ENCODE measurements at regions not wholly inside any gene's neighbourhood (a gene's known extent, or its start where the extent isn't known, plus 50 kb on each side); places are given as distances from the start of the nearest gene placed in this dataset.
A peak's percentile ranks its signal among the peaks of the same experiment; 100 is the strongest.
"Not testable (repeated sequence)": the region's sequence is repeated elsewhere in the genome, so short reads cannot be mapped to it uniquely, and the experiment has no call there.

DNA sequence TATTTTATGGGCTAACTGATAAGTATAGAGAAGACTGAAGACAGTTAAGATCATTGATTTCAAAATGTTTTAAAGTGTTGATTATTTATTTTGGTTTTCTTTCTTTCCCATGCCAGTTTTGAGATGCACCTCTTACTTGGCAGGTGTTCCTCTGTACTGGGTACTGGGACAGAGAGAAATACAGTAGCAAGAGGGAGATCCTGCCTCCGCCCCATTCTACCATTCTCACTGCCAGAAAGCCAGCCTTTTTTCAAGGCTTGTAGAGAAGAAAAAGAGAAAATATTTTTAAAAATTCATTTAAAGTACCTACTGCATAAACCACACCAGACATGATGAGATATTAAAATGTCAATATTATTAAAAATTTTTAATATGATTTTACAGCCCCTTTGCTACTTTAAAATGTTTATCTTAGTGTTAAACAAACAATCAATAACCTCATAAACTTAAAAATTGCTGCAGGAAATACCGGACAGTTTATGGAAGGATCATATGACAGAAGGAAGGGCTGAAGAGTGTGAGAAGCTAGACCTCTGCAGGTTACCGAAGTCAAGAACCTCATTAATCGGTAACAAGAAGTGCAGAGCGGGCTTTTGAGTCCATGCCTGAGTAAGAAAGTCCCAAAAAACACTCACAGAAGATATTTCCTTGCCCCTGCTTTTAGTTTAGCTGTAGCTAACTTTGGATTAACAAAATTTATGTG lies 117.8 kb upstream of the ESR1 start:
- H3K4me1 Mint-ChIP-seq, result peaks cover 15% of the 10 kb centered on the region
- H3K36me3 Mint-ChIP-seq (ENCODE audit: insufficient read depth), result no peaks in the 10 kb centered on the region
- H3K27me3 Mint-ChIP-seq, result peaks cover under 1% of the 10 kb centered on the region
- no peak overlapping the region for H3K27ac Mint-ChIP-seq (ENCODE audit: low read depth)
- H3K4me3 Mint-ChIP-seq, result peak overlapping the region; percentile 72
- ATAC-seq (replicated peaks; ENCODE audit: extremely low read depth, poor library complexity, severe bottlenecking) (no peak), DNase-seq (ENCODE audit: low spot score in 2 of 2) (no peak)
- no peaks in the 10 kb centered on the region for H3K9me3 Mint-ChIP-seq

GRCh38 chr6:151690303-151690702 lies 117.2 kb upstream of the ESR1 start:
- H3K9me3 Mint-ChIP-seq, result no peaks in the 10 kb centered on the region
- H3K27ac Mint-ChIP-seq (ENCODE audit: low read depth), result peak overlapping the region; percentile 85
- H3K4me3 Mint-ChIP-seq, result peak overlapping the region; percentile 72
- no peaks in the 10 kb centered on the region for H3K27me3 Mint-ChIP-seq
- no peak for DNase-seq (ENCODE audit: low spot score in 2 of 2)
- ATAC-seq (replicated peaks; ENCODE audit: extremely low read depth, poor library complexity, severe bottlenecking), result peak; percentile 48
- H3K36me3 Mint-ChIP-seq (ENCODE audit: insufficient read depth), result no peaks in the 10 kb centered on the region
- H3K4me1 Mint-ChIP-seq, result peaks cover 15% of the 10 kb centered on the region

DNA sequence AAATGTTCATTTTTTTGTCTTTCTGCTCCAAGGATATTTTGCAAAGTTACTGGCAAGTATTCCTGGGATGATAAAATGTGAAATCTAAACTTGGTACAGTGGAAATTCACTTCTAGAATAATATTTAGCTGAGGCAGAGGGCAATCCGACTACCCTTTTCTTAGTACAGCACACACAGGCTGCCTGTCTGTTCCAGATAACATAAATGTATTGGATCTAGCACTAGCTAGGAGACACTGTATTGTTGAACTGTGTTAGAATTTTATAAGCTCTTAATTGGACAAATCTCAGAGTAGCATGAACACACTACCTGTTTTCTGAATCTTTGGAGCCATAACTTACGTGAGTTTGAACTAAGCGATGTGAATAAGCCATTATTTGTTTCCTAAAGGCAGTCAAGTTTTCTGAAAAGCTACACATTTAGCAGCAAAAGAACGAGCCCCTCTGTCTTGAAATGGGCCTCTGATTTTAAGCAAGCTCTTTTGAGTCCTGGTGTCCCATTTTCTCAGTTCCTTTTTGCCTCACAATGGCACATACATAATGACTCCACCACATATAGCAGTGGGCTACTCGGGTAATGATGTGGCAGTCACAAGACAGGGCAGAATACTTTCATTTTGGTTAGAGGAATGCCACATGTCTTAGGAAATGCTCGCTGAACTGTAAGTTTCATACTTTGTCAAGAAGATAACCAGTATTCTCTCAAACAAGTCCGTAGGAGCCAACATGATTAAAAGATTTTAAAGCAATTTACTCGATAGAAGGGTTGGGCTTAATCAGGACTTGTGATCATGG lies 116.5 kb upstream of the ESR1 start:
- Mint-ChIP-seq H3K4me3 (peak overlapping the region; percentile 72), H3K27ac (ENCODE audit: low read depth) (peak overlapping the region; percentile 85), H3K4me1 (peaks cover 15% of the 10 kb centered on the region), H3K36me3 (ENCODE audit: insufficient read depth) (no peaks in the 10 kb centered on the region), H3K27me3 (no peaks in the 10 kb centered on the region), H3K9me3 (no peaks in the 10 kb centered on the region)
- ATAC-seq (replicated peaks; ENCODE audit: extremely low read depth, poor library complexity, severe bottlenecking) (peak; percentile 85), DNase-seq (ENCODE audit: low spot score in 2 of 2) (no peak)

- DNase-seq (ENCODE audit: low spot score in 2 of 2), result no peak
- H3K4me3 Mint-ChIP-seq, result no peak overlapping the region
- no peaks in the 10 kb centered on the region for H3K9me3 Mint-ChIP-seq
- H3K27me3 Mint-ChIP-seq, result no peaks in the 10 kb centered on the region
- H3K27ac Mint-ChIP-seq (ENCODE audit: low read depth), result no peak overlapping the region
- ATAC-seq (replicated peaks; ENCODE audit: extremely low read depth, poor library complexity, severe bottlenecking), result no peak
- peaks cover 15% of the 10 kb centered on the region for H3K4me1 Mint-ChIP-seq
- H3K36me3 Mint-ChIP-seq (ENCODE audit: insufficient read depth), result no peaks in the 10 kb centered on the region
Measured at GRCh38 chr6:151692216-151692615, 115.3 kb upstream of the ESR1 start.

- ATAC-seq (replicated peaks; ENCODE audit: extremely low read depth, poor library complexity, severe bottlenecking) (no peak), DNase-seq (ENCODE audit: low spot score in 2 of 2) (no peak)
- Mint-ChIP-seq H3K4me3 (no peak overlapping the region), H3K27me3 (no peaks in the 10 kb centered on the region), H3K4me1 (peaks cover 15% of the 10 kb centered on the region), H3K36me3 (ENCODE audit: insufficient read depth) (no peaks in the 10 kb centered on the region), H3K27ac (ENCODE audit: low read depth) (no peak overlapping the region), H3K9me3 (no peaks in the 10 kb centered on the region)
Measured at GRCh38 chr6:151693366-151693765, 114.1 kb upstream of the ESR1 start.

DNA sequence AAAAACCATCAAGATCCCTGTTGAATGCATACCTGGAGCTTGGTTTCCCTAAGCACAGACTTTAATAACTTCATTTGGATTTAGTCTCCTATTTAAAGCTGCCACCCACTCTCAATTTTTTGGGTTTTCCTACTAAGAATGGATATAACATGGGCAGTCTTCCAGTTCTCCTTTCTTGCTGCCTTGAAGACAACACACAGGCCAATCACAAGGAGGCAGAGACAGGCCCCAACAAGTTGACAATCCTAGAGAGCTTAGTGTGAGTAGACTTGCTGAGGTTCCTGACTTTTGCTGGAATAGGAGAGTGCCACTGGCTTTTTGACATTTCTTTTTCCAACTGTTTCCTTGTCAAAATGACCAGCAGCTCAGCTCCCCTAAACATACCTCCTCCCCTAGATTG lies 112.3 kb upstream of the ESR1 start:
- Mint-ChIP-seq H3K36me3 (ENCODE audit: insufficient read depth) (no peaks in the 10 kb centered on the region), H3K27me3 (no peaks in the 10 kb centered on the region), H3K4me3 (no peak overlapping the region), H3K9me3 (no peaks in the 10 kb centered on the region), H3K27ac (ENCODE audit: low read depth) (no peak overlapping the region), H3K4me1 (peaks cover 15% of the 10 kb centered on the region)
- ATAC-seq (replicated peaks; ENCODE audit: extremely low read depth, poor library complexity, severe bottlenecking), result no peak
- no peak for DNase-seq (ENCODE audit: low spot score in 2 of 2)

DNA sequence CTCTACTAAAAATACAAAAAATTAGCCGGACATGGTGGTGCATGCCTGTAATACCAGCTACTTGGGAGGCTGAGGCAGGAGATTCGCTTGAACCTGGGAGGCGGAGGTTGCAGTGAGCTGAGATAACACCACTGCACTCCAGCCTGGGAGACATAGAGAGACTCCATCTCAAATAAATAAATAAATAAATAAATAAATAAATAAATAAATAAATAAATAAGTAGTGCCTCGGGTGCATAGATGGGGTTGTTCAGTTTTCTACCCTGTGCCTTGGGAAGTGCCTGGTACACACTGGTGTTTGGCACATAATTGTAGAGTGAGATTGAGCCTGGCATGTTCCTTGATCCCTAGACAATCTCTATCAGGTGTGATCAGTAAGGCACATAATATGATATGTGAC lies 111.2 kb upstream of the ESR1 start:
- not testable (repeated sequence) for H3K9me3 Mint-ChIP-seq; DNase-seq (ENCODE audit: low spot score in 2 of 2); H3K27ac Mint-ChIP-seq (ENCODE audit: low read depth); H3K36me3 Mint-ChIP-seq (ENCODE audit: insufficient read depth); H3K4me1 Mint-ChIP-seq; ATAC-seq (replicated peaks; ENCODE audit: extremely low read depth, poor library complexity, severe bottlenecking); H3K27me3 Mint-ChIP-seq; H3K4me3 Mint-ChIP-seq

GRCh38 chr6:151698931-151699700 lies 108.4 kb upstream of the ESR1 start:
- Mint-ChIP-seq H3K9me3 (no peaks in the 10 kb centered on the region), H3K4me1 (peaks cover 10% of the 10 kb centered on the region), H3K36me3 (ENCODE audit: insufficient read depth) (peaks cover 2% of the 10 kb centered on the region), H3K4me3 (no peak overlapping the region), H3K27me3 (no peaks in the 10 kb centered on the region), H3K27ac (ENCODE audit: low read depth) (no peak overlapping the region)
- ATAC-seq (replicated peaks; ENCODE audit: extremely low read depth, poor library complexity, severe bottlenecking), result no peak
- no peak for DNase-seq (ENCODE audit: low spot score in 2 of 2)

- Mint-ChIP-seq H3K9me3 (no peaks in the 10 kb centered on the region), H3K4me3 (no peak overlapping the region), H3K4me1 (peaks cover 10% of the 10 kb centered on the region), H3K27ac (ENCODE audit: low read depth) (no peak overlapping the region), H3K27me3 (no peaks in the 10 kb centered on the region), H3K36me3 (ENCODE audit: insufficient read depth) (peaks cover 2% of the 10 kb centered on the region)
- no peak for DNase-seq (ENCODE audit: low spot score in 2 of 2)
- no peak for ATAC-seq (replicated peaks; ENCODE audit: extremely low read depth, poor library complexity, severe bottlenecking)
Measured at GRCh38 chr6:151699719-151700118, 107.8 kb upstream of the ESR1 start.

GRCh38 chr6:151701911-151702562 lies 105.4 kb upstream of the ESR1 start:
- H3K4me3 Mint-ChIP-seq, result no peak overlapping the region
- H3K27ac Mint-ChIP-seq (ENCODE audit: low read depth), result peak overlapping the region; percentile 16
- H3K9me3 Mint-ChIP-seq, result no peaks in the 10 kb centered on the region
- H3K4me1 Mint-ChIP-seq, result peaks cover 10% of the 10 kb centered on the region
- H3K27me3 Mint-ChIP-seq, result no peaks in the 10 kb centered on the region
- DNase-seq (ENCODE audit: low spot score in 2 of 2), result no peak
- ATAC-seq (replicated peaks; ENCODE audit: extremely low read depth, poor library complexity, severe bottlenecking), result no peak
- H3K36me3 Mint-ChIP-seq (ENCODE audit: insufficient read depth), result peaks cover 2% of the 10 kb centered on the region

- Mint-ChIP-seq H3K4me1 (peaks cover 10% of the 10 kb centered on the region), H3K36me3 (ENCODE audit: insufficient read depth) (peaks cover 2% of the 10 kb centered on the region), H3K27ac (ENCODE audit: low read depth) (no peak overlapping the region), H3K4me3 (no peak overlapping the region), H3K9me3 (no peaks in the 10 kb centered on the region), H3K27me3 (no peaks in the 10 kb centered on the region)
- ATAC-seq (replicated peaks; ENCODE audit: extremely low read depth, poor library complexity, severe bottlenecking), result no peak
- DNase-seq (ENCODE audit: low spot score in 2 of 2), result no peak
Measured at GRCh38 chr6:151702851-151703658, 104.4 kb upstream of the ESR1 start.

DNA sequence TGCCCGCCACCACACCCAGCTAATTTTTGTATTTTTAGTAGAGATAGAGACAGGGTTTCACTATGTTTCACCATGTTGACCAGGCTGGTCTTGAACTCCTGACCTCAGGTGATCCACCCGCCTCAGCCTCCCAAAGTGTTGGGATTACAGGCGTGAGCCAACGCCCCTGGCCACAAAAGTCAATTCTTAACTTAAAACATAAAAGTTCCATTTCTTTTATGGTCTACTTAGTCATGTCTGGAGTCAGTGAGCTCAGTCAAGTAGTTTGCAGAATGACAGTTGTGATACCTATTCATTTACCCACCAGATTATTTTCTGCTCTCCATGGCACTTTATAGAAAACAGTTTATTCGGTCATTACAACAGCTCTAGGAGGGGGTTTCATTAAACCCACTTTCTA lies 103.1 kb upstream of the ESR1 start:
- H3K27ac Mint-ChIP-seq (ENCODE audit: low read depth), result no peak overlapping the region
- peaks cover 10% of the 10 kb centered on the region for H3K4me1 Mint-ChIP-seq
- ATAC-seq (replicated peaks; ENCODE audit: extremely low read depth, poor library complexity, severe bottlenecking), result no peak
- peaks cover 2% of the 10 kb centered on the region for H3K36me3 Mint-ChIP-seq (ENCODE audit: insufficient read depth)
- DNase-seq (ENCODE audit: low spot score in 2 of 2), result no peak
- H3K4me3 Mint-ChIP-seq, result no peak overlapping the region
- no peaks in the 10 kb centered on the region for H3K27me3 Mint-ChIP-seq
- H3K9me3 Mint-ChIP-seq, result no peaks in the 10 kb centered on the region

Measured in central memory CD8-positive, alpha-beta T cell (primary cell).